Endothelial cell of umbilical vein (primary cell): ENCODE measurements at regions not wholly inside any gene's neighbourhood (a gene's known extent, or its start where the extent isn't known, plus 50 kb on each side); places are given as distances from the start of the nearest gene placed in this dataset.

Source experiments
- BruUV-seq: library from RNA; stranded (reverse); fragments of 400-500 nt; replicated peaks from 2 replicates; lab custom pipeline; 2021; lab: Mats Ljungman, UMichigan
- CTCF ChIA-PET: fragments of 300-600, 350-600 bp; sonication (Branson Sonifier 250); formaldehyde crosslinking; loops from one replicate; lab custom pipeline; 2021; ENCODE audit warnings: antibody characterized with exemption, inconsistent platforms; lab: Charles Lee
- POLR2A ChIA-PET: fragments of 300-600, 350-600 bp; sonication (Branson Sonifier 250); formaldehyde crosslinking; loops from one replicate; lab custom pipeline; 2021; ENCODE audit warnings: antibody characterized with exemption, inconsistent platforms; lab: Charles Lee
- DNase-seq: peaks from one replicate; pipeline ENCODE4 v3.0.0-alpha.2; 2011; ENCODE audit warnings: low read depth, low spot score
- FAIRE-seq: peaks from 2 replicates; lab custom pipeline; 2011; peaks lifted over from hg19 to GRCh38; lab: Jason Lieb, UNC
- H2AFZ ChIP-seq: 2 replicates; pipeline ENCODE4 v1.6.0; 2012; ENCODE audit warnings: low read depth, low read length, control low read depth, inconsistent platforms
- H3K27ac ChIP-seq: 2 replicates; pipeline ENCODE4 v1.5.1; 2011; ENCODE audit warnings: low read depth, mild to moderate bottlenecking, control low read depth, low read length, moderate library complexity; ENCODE audit not compliant: insufficient read depth
- H3K27me3 ChIP-seq, 2 experiments: 2 replicates each; pipeline versions ENCODE4 v1.6.0 to v1.6.1; 2011; ENCODE audit warnings: low read length in 2 of 2, mixed read lengths in 1 of 2; ENCODE audit not compliant: control insufficient read depth in 2 of 2, insufficient read depth in 2 of 2
- H3K36me3 ChIP-seq, 2 experiments: 2 replicates in 1 of 2; 3 replicates in 1 of 2; pipeline ENCODE4 v1.5.1; 2011; ENCODE audit warnings: low read length in 2 of 2, mild to moderate bottlenecking in 1 of 2, moderate library complexity in 1 of 2; ENCODE audit not compliant: control insufficient read depth in 2 of 2, insufficient read depth in 2 of 2; ENCODE audit errors: extremely low read depth in 1 of 2
- H3K4me1 ChIP-seq: 3 replicates; pipeline ENCODE4 v1.5.1; 2011; ENCODE audit warnings: mild to moderate bottlenecking, low read length; ENCODE audit not compliant: control insufficient read depth, insufficient read depth; ENCODE audit errors: extremely low read depth
- H3K4me2 ChIP-seq: 2 replicates; pipeline ENCODE4 v1.6.1; 2011; ENCODE audit warnings: low read length, control low read depth, mixed read lengths; ENCODE audit not compliant: insufficient read depth
- H3K4me3 ChIP-seq, 3 experiments: fragments of 200-600 bp in 1 of 3; sonication (generic), shearing (Covaris generic) in 1 of 3; replicated peaks in 1 of 3; 2 replicates each; pipeline ENCODE4 v1.5.1; 2011 to 2016; ENCODE audit warnings: control low read depth in 3 of 3, low read length in 3 of 3, mild to moderate bottlenecking in 2 of 3, inconsistent platforms in 1 of 3, low read depth in 1 of 3, moderate library complexity in 1 of 3; ENCODE audit not compliant: insufficient read depth in 1 of 3
- H3K79me2 ChIP-seq: 2 replicates; pipeline ENCODE4 v1.6.0; 2012; ENCODE audit warnings: low read length, inconsistent platforms; ENCODE audit not compliant: control insufficient read depth, insufficient read depth
- H3K9ac ChIP-seq: replicated peaks from 2 replicates; pipeline ENCODE3; 2011; ENCODE audit warnings: low read length, control low read depth; ENCODE audit not compliant: insufficient read depth; ENCODE audit errors: extremely low read depth
- H3K9me1 ChIP-seq: replicated peaks from 3 replicates; pipeline ENCODE4 v1.6.0; 2011; ENCODE audit warnings: mild to moderate bottlenecking, low read length; ENCODE audit not compliant: control insufficient read depth, insufficient read depth; ENCODE audit errors: extremely low read depth
- H3K9me3 ChIP-seq: replicated peaks from 2 replicates; pipeline ENCODE4 v1.5.1; 2012; ENCODE audit warnings: low read length, inconsistent platforms; ENCODE audit not compliant: control insufficient read depth, insufficient read depth
- H4K20me1 ChIP-seq: replicated peaks from 2 replicates; pipeline ENCODE3; 2011; ENCODE audit warnings: mild to moderate bottlenecking, low read length; ENCODE audit not compliant: control insufficient read depth, insufficient read depth; ENCODE audit errors: extremely low read depth
- EZH2 ChIP-seq: IDR thresholded peaks from 2 replicates; pipeline ENCODE4 v1.6.1; 2012; ENCODE audit warnings: borderline replicate concordance, low read depth, mild to moderate bottlenecking, moderate library complexity, low read length, inconsistent platforms; ENCODE audit not compliant: severe bottlenecking
- FOS ChIP-seq: IDR thresholded peaks from 2 replicates; pipeline ENCODE4 v1.6.1; 2011; ENCODE audit warnings: mild to moderate bottlenecking, low read length, moderate library complexity, borderline replicate concordance; ENCODE audit not compliant: insufficient read depth
- GATA2 ChIP-seq: IDR thresholded peaks from 2 replicates; pipeline ENCODE4 v1.7.0; 2011; ENCODE audit warnings: low read depth, mild to moderate bottlenecking, moderate library complexity, mixed read lengths, low read length; ENCODE audit not compliant: insufficient read length, insufficient read depth
- JUN ChIP-seq: IDR thresholded peaks from 2 replicates; pipeline ENCODE4 v1.6.1; 2011; ENCODE audit warnings: borderline replicate concordance, low read depth; ENCODE audit not compliant: insufficient read length, insufficient read depth
- MYC ChIP-seq: IDR thresholded peaks from one replicate; pipeline ENCODE4 v1.6.1; 2011; ENCODE audit warnings: mild to moderate bottlenecking, low read depth, low read length
- POLR2A ChIP-seq: IDR thresholded peaks from 2 replicates; pipeline ENCODE4 v1.6.1; 2012; ENCODE audit warnings: low read depth, mild to moderate bottlenecking, control low read depth, low read length
- POLR2AphosphoS5 ChIP-seq: IDR thresholded peaks from 2 replicates; pipeline ENCODE4 v1.6.1; 2012; ENCODE audit warnings: low read depth, mild to moderate bottlenecking, control low read depth, low read length, moderate library complexity; ENCODE audit not compliant: insufficient read depth
- dilution Hi-C: fragments of 300-500 bp; cut with MboI; formaldehyde crosslinking; loops from one replicate; pipeline ENCODE4 v1.15.0; 2019; ENCODE audit warnings: low sequenced_read_pairs; ENCODE audit not compliant: extremely low pct_ligation_motif_present
- intact Hi-C: fragments of 100-400 bp; cut with micrococcal nuclease; formaldehyde crosslinking; loops from one replicate; pipeline ENCODE4 v1.10.0; 2022
- TF ChIP-seq, protein P1 (sequence below): IDR thresholded peaks from 2 replicates; pipeline ENCODE4 v1.6.1; 2011; ENCODE audit not compliant: insufficient read depth, insufficient read length
- TF ChIP-seq, protein P2 (sequence below), 2 donors: IDR thresholded peaks; 1 replicate in 1 of 2; 2 replicates in 1 of 2; pipeline ENCODE4 v1.5.1; 2011; ENCODE audit warnings: low read length in 2 of 2, mild to moderate bottlenecking in 2 of 2, moderate library complexity in 2 of 2, control low read depth in 1 of 2, inconsistent platforms in 1 of 2, low read depth in 1 of 2; ENCODE audit not compliant: insufficient read depth in 1 of 2; ENCODE audit errors: extremely low read depth in 1 of 2

DNA sequence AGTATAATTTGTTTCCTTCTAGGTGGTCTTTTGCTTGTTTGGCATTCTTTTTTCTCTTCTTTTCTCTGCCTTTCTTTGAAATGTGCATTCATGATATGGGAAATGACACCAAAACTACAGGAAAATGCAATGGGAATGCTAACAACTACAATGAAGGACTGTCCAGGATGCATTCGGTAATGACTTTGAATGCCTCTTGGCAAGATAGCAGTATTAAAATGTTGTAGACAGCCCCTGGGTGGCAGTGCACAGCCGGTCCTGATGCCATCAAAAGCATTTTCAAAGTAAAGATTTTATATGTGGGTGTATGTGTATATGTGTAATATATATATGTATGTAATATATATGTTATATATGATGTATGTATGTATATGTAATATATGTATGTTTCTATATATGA is 218.8 kb upstream of the MMS22L start:
- Histone ChIP-seq H3K4me3 (no peak overlapping the region), H4K20me1 (no peaks in the 10 kb centered on the region), H3K9me3 (no peaks in the 10 kb centered on the region), H3K9me1 (no peaks in the 10 kb centered on the region), H3K27ac (no peak overlapping the region), H3K9ac (no peak overlapping the region), H3K79me2 (no peaks in the 10 kb centered on the region), H3K27me3 (no peaks in the 10 kb centered on the region), H3K4me1 (no peaks in the 10 kb centered on the region), H2AFZ (no peak overlapping the region), H3K36me3 (no peaks in the 10 kb centered on the region), H3K4me2 (no peak overlapping the region)
- intact Hi-C loops (no loop called here), dilution Hi-C loops (no loop called here)
- no peak for FAIRE-seq
- BruUV-seq, result no TSS peak
- TF ChIP-seq EZH2 (no peak), FOS (no peak), POLR2A (no peak), GATA2 (no peak), MYC (no peak), JUN (no peak), POLR2AphosphoS5 (no peak)
- TF ChIP-seq, protein P1, sequence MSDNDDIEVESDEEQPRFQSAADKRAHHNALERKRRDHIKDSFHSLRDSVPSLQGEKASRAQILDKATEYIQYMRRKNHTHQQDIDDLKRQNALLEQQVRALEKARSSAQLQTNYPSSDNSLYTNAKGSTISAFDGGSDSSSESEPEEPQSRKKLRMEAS, result no peak
- TF ChIP-seq, protein P2, sequence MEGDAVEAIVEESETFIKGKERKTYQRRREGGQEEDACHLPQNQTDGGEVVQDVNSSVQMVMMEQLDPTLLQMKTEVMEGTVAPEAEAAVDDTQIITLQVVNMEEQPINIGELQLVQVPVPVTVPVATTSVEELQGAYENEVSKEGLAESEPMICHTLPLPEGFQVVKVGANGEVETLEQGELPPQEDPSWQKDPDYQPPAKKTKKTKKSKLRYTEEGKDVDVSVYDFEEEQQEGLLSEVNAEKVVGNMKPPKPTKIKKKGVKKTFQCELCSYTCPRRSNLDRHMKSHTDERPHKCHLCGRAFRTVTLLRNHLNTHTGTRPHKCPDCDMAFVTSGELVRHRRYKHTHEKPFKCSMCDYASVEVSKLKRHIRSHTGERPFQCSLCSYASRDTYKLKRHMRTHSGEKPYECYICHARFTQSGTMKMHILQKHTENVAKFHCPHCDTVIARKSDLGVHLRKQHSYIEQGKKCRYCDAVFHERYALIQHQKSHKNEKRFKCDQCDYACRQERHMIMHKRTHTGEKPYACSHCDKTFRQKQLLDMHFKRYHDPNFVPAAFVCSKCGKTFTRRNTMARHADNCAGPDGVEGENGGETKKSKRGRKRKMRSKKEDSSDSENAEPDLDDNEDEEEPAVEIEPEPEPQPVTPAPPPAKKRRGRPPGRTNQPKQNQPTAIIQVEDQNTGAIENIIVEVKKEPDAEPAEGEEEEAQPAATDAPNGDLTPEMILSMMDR (IDR thresholded peaks at IDR 0.05; ENCODE audit: extremely low read depth in 1 of 2, insufficient read depth in 1 of 2, low read depth in 1 of 2, low read length in 2 of 2), result no peak
- ChIA-PET POLR2A (no interaction called here), CTCF (no interaction called here)
- no peak for DNase-seq
